Esophagus muscularis mucosa (tissue), 4 donors: ENCODE measurements at regions not wholly inside any gene's neighbourhood (a gene's known extent, or its start where the extent isn't known, plus 50 kb on each side); places are given as distances from the start of the nearest gene placed in this dataset.

ENCODE experiments used
- EP300 ChIP-seq: sonication (generic); formaldehyde crosslinking; IDR thresholded peaks from one replicate; pipeline ENCODE4 v1.6.1; 2017; ENCODE audit warnings: antibody characterized with exemption
- POLR2A ChIP-seq: fragments of 450-650 bp; IDR thresholded peaks from one replicate; pipeline ENCODE4 v1.6.1; 2017; ENCODE audit warnings: antibody characterized with exemption, moderate library complexity, mild to moderate bottlenecking, low read depth
- TF ChIP-seq, protein P1 (sequence below), 3 experiments: fragments of 200-600 bp in 2 of 3; fragments of 450-650 bp in 1 of 3; sonication (generic) in 2 of 3; IDR thresholded peaks; one replicate each; pipeline ENCODE4 v1.5.1; 2017 to 2019; ENCODE audit warnings: antibody characterized with exemption in 3 of 3, mild to moderate bottlenecking in 2 of 3, moderate library complexity in 1 of 3

DNA sequence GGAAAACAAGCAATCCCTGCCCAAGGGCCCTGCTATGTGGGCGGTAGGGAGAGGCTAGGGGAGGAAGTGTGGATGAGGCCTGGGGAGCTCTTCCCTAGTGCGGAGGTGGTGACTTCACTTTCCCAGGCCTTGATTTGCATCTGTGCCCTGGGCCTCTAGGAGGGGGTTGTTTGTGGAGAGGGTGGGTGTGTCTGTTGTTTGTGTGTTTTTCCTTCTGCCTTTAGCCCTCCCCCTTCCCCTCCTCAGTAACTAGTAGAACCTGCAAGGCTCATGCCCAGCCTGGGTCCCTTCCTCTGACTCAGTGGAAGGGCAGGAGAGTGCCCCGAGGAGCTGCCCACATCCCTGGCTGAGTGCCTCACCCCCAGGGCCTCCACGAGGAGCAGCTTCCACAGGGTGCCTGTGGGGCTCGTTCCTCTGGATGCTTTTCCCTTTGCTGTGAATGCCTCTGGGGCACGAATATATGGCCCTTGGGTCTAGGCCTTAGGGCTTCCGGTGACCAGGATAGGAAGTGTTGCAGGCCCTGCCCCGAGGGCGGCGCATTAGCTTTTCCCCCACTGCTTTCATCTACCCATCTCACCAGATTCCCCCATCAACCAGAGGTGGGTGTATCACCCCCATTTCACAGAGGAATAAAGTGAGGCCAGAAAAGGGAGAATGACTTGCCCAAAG is 89.4 kb upstream of the DUSP5 start:
- no peak for TF ChIP-seq EP300
- TF ChIP-seq, protein P1, sequence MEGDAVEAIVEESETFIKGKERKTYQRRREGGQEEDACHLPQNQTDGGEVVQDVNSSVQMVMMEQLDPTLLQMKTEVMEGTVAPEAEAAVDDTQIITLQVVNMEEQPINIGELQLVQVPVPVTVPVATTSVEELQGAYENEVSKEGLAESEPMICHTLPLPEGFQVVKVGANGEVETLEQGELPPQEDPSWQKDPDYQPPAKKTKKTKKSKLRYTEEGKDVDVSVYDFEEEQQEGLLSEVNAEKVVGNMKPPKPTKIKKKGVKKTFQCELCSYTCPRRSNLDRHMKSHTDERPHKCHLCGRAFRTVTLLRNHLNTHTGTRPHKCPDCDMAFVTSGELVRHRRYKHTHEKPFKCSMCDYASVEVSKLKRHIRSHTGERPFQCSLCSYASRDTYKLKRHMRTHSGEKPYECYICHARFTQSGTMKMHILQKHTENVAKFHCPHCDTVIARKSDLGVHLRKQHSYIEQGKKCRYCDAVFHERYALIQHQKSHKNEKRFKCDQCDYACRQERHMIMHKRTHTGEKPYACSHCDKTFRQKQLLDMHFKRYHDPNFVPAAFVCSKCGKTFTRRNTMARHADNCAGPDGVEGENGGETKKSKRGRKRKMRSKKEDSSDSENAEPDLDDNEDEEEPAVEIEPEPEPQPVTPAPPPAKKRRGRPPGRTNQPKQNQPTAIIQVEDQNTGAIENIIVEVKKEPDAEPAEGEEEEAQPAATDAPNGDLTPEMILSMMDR (IDR thresholded peaks at IDR 0.05) = no peak
- TF ChIP-seq POLR2A = no peak
